SK-N-SH treated with all-trans-retinoic acid at 6 μM for 48 hours (cell line): ENCODE measurements at regions not wholly inside any gene's neighbourhood (a gene's known extent, or its start where the extent isn't known, plus 50 kb on each side); places are given as distances from the start of the nearest gene placed in this dataset.
A peak's percentile ranks its signal among the peaks of the same experiment; 100 is the strongest.

Experiments
- ATAC-seq: fragments of 200-7000 bp; cut with Tn5 transposase; 3 replicates; pipeline ENCODE4 v1.9.1; 2020; ENCODE audit warnings: mild to moderate bottlenecking, moderate library complexity
- ARNTL ChIP-seq: fragments of 450-650 bp; formaldehyde crosslinking; IDR thresholded peaks from 2 replicates; pipeline ENCODE4 v1.5.0; 2020; ENCODE audit warnings: low read depth, mild to moderate bottlenecking, moderate library complexity, borderline replicate concordance
- BACH2 ChIP-seq: fragments of 250-450 bp; sonication (Bioruptor Pico); IDR thresholded peaks from 2 replicates; pipeline ENCODE4 v1.9.0; 2021; ENCODE audit warnings: mild to moderate bottlenecking, borderline replicate concordance
- CREB5 ChIP-seq: fragments of 250-450 bp; sonication (Bioruptor Pico); IDR thresholded peaks from 2 replicates; pipeline ENCODE4 v1.5.1; 2020; ENCODE audit warnings: low read depth, mild to moderate bottlenecking, moderate library complexity
- CSDC2 ChIP-seq: fragments of 250-450 bp; sonication (Bioruptor Pico); IDR thresholded peaks from 2 replicates; pipeline ENCODE4 v1.5.0; 2020; ENCODE audit warnings: mild to moderate bottlenecking, moderate library complexity
- ESRRG ChIP-seq: fragments of 250-450 bp; sonication (Bioruptor Pico); IDR thresholded peaks from 2 replicates; pipeline ENCODE4 v1.6.1; 2021; ENCODE audit warnings: mild to moderate bottlenecking
- GLIS3 ChIP-seq: fragments of 250-450 bp; sonication (Bioruptor Pico); IDR thresholded peaks from 2 replicates; pipeline ENCODE4 v1.5.0; 2020; ENCODE audit warnings: mild to moderate bottlenecking, moderate library complexity
- ISL1 ChIP-seq: fragments of 250-450 bp; sonication (Bioruptor Pico); IDR thresholded peaks from 2 replicates; pipeline ENCODE4 v2.1.2; 2022; ENCODE audit warnings: mild to moderate bottlenecking, moderate library complexity
- OSR1 ChIP-seq: fragments of 250-450 bp; sonication (Bioruptor Pico); IDR thresholded peaks from 2 replicates; pipeline ENCODE4 v1.8.0; 2022; ENCODE audit warnings: moderate library complexity, mild to moderate bottlenecking, inconsistent platforms
- PPARA ChIP-seq: fragments of 250-450 bp; sonication (Bioruptor Pico); IDR thresholded peaks from 2 replicates; pipeline ENCODE4 v1.5.0; 2020; ENCODE audit warnings: mild to moderate bottlenecking, borderline replicate concordance
- RARB ChIP-seq: fragments of 250-450 bp; sonication (Bioruptor Pico); IDR thresholded peaks from 2 replicates; pipeline ENCODE4 v1.8.0; 2021; ENCODE audit warnings: mild to moderate bottlenecking, moderate library complexity
- TOX ChIP-seq: fragments of 250-450 bp; sonication (Bioruptor Pico); IDR thresholded peaks from 2 replicates; pipeline ENCODE4 v1.8.0; 2021; ENCODE audit warnings: mild to moderate bottlenecking, moderate library complexity, borderline replicate concordance
- TSHZ2 ChIP-seq: fragments of 250-450 bp; sonication (Bioruptor Pico); IDR thresholded peaks from 2 replicates; pipeline ENCODE4 v1.5.0; 2020; ENCODE audit warnings: mild to moderate bottlenecking, moderate library complexity
- ZC3H10 ChIP-seq: fragments of 250-450 bp; sonication (Bioruptor Pico); IDR thresholded peaks from 2 replicates; pipeline ENCODE4 v1.5.1; 2021; ENCODE audit warnings: mild to moderate bottlenecking, moderate library complexity
- ZFP3 ChIP-seq: fragments of 250-450 bp; sonication (Bioruptor Pico); IDR thresholded peaks from 2 replicates; pipeline ENCODE4 v1.5.0; 2020; ENCODE audit warnings: mild to moderate bottlenecking, moderate library complexity
- ZFP30 ChIP-seq: fragments of 450-650 bp; formaldehyde crosslinking; IDR thresholded peaks from 2 replicates; pipeline ENCODE4 v1.5.0; 2022; ENCODE audit warnings: mild to moderate bottlenecking, moderate library complexity
- ZNF565 ChIP-seq: fragments of 450-650 bp; formaldehyde crosslinking; conservative IDR thresholded peaks from 2 replicates; pipeline ENCODE4 v1.5.0; 2020; ENCODE audit warnings: low read depth, mild to moderate bottlenecking, moderate library complexity
- ZNF70 ChIP-seq: fragments of 450-650 bp; formaldehyde crosslinking; IDR thresholded peaks from 2 replicates; pipeline ENCODE4 v1.5.0; 2020; ENCODE audit warnings: mild to moderate bottlenecking, moderate library complexity
- ZNF8 ChIP-seq: fragments of 450-650 bp; formaldehyde crosslinking; IDR thresholded peaks from 2 replicates; pipeline ENCODE4 v1.5.0; 2020; ENCODE audit warnings: mild to moderate bottlenecking, moderate library complexity
- TF ChIP-seq, protein P1 (sequence below): fragments of 250-450 bp; sonication (Bioruptor Pico); IDR thresholded peaks from 2 replicates; pipeline ENCODE4 v1.5.1; 2021; ENCODE audit warnings: mild to moderate bottlenecking, moderate library complexity
- TF ChIP-seq, protein P2 (sequence below): fragments of 250-450 bp; sonication (Bioruptor Pico); IDR thresholded peaks from 2 replicates; pipeline ENCODE4 v1.8.0; 2021; ENCODE audit warnings: low read depth, mild to moderate bottlenecking, moderate library complexity, borderline replicate concordance
- TF ChIP-seq, protein P3 (sequence below): fragments of 250-450 bp; sonication (Bioruptor Pico); IDR thresholded peaks from 2 replicates; pipeline ENCODE4 v1.8.0; 2020; ENCODE audit warnings: mild to moderate bottlenecking, moderate library complexity, borderline replicate concordance

- TF ChIP-seq GLIS3 (CRISPR knock-in tag) (no peak), CREB5 (CRISPR knock-in tag) (no peak), CSDC2 (no peak), ZFP3 (CRISPR knock-in tag) (no peak), ZNF70 (no peak), TOX (no peak)
Observed at GRCh38 chr13:91132381-91132780, 215.1 kb upstream of the MIR17HG start (continued).

GRCh38 chr13:91132786-91133185 is 214.7 kb upstream of the MIR17HG start:
- ATAC-seq = no peak
- TF ChIP-seq, protein P1, sequence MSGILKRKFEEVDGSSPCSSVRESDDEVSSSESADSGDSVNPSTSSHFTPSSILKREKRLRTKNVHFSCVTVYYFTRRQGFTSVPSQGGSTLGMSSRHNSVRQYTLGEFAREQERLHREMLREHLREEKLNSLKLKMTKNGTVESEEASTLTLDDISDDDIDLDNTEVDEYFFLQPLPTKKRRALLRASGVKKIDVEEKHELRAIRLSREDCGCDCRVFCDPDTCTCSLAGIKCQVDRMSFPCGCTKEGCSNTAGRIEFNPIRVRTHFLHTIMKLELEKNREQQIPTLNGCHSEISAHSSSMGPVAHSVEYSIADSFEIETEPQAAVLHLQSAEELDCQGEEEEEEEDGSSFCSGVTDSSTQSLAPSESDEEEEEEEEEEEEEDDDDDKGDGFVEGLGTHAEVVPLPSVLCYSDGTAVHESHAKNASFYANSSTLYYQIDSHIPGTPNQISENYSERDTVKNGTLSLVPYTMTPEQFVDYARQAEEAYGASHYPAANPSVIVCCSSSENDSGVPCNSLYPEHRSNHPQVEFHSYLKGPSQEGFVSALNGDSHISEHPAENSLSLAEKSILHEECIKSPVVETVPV (CRISPR knock-in tag) = no peak
- no peak for TF ChIP-seq BACH2 (CRISPR knock-in tag)
- TF ChIP-seq, protein P2, sequence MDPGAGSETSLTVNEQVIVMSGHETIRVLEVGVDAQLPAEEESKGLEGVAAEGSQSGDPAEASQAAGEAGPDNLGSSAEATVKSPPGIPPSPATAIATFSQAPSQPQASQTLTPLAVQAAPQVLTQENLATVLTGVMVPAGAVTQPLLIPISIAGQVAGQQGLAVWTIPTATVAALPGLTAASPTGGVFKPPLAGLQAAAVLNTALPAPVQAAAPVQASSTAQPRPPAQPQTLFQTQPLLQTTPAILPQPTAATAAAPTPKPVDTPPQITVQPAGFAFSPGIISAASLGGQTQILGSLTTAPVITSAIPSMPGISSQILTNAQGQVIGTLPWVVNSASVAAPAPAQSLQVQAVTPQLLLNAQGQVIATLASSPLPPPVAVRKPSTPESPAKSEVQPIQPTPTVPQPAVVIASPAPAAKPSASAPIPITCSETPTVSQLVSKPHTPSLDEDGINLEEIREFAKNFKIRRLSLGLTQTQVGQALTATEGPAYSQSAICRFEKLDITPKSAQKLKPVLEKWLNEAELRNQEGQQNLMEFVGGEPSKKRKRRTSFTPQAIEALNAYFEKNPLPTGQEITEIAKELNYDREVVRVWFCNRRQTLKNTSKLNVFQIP (CRISPR knock-in tag) = no peak
- no peak for TF ChIP-seq RARB (CRISPR knock-in tag)
- TF ChIP-seq ISL1 (CRISPR knock-in tag) = peak; percentile 49
- no peak for TF ChIP-seq TOX

- TF ChIP-seq TOX (no peak), ISL1 (CRISPR knock-in tag) (0 out of 2 replicates have a peak, but pooled peaks have one; percentile 9), ZNF565 (CRISPR knock-in tag) (no peak), ESRRG (no peak)
- TF ChIP-seq, protein P3, sequence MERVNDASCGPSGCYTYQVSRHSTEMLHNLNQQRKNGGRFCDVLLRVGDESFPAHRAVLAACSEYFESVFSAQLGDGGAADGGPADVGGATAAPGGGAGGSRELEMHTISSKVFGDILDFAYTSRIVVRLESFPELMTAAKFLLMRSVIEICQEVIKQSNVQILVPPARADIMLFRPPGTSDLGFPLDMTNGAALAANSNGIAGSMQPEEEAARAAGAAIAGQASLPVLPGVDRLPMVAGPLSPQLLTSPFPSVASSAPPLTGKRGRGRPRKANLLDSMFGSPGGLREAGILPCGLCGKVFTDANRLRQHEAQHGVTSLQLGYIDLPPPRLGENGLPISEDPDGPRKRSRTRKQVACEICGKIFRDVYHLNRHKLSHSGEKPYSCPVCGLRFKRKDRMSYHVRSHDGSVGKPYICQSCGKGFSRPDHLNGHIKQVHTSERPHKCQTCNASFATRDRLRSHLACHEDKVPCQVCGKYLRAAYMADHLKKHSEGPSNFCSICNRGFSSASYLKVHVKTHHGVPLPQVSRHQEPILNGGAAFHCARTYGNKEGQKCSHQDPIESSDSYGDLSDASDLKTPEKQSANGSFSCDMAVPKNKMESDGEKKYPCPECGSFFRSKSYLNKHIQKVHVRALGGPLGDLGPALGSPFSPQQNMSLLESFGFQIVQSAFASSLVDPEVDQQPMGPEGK (CRISPR knock-in tag) = no peak
- ATAC-seq = peak; percentile 95
Observed at GRCh38 chr13:91133941-91134802, 213.3 kb upstream of the MIR17HG start.

DNA sequence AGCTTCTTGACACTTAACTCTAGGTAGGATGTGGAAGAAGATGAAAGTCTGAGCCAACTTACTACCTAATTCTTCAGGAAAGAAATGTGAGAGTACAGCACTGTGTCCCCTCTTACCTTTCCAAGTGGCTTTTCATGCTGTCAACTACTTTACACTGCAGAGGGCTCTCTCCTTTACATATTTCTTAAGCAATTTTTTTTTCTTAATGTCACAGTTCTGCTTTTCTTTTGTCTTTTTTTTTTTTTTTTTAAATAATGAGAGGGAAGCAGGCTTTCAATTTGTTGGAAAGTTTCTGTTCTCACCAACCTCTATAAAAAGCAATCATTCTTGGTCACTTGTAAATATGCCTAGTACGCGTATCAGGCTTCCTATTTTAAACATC is 212.7 kb upstream of the MIR17HG start:
- ATAC-seq = peak; percentile 62
- TF ChIP-seq ZNF70 (no peak), TSHZ2 (CRISPR knock-in tag) (no peak), ARNTL (no peak), CREB5 (CRISPR knock-in tag) (no peak), ZC3H10 (CRISPR knock-in tag) (no peak), ZNF8 (no peak), ZFP30 (no peak), CSDC2 (no peak), PPARA (no peak), ZNF565 (CRISPR knock-in tag) (no peak), OSR1 (CRISPR knock-in tag) (no peak), ESRRG (no peak), GLIS3 (CRISPR knock-in tag) (no peak)
- TF ChIP-seq, protein P2 (CRISPR knock-in tag) = no peak
- TF ChIP-seq, protein P3 (CRISPR knock-in tag) = no peak
